Natural killer cell (primary cell): ENCODE measurements at regions not wholly inside any gene's neighbourhood (a gene's known extent, or its start where the extent isn't known, plus 50 kb on each side); places are given as distances from the start of the nearest gene placed in this dataset.

Experiments used
- ATAC-seq, 3 donors: fragments of 150-1000 bp in 2 of 3; fragments of 200-7000 bp in 1 of 3; cut with Tn5 transposase; 1 replicate in 1 of 3; 2 replicates in 2 of 3; pipeline ENCODE4 v1.10.0; 2021; ENCODE audit warnings: mild to moderate bottlenecking in 2 of 3, moderate library complexity in 2 of 3
- DNase-seq, 2 donors: peaks; one replicate each; pipeline versions ENCODE4 v3.0.0 to v3.0.0-alpha.2; 2013 to 2021; ENCODE audit warnings: mixed read lengths in 1 of 2
- H3K27ac ChIP-seq: one replicate; pipeline ENCODE4 v1.5.1; 2013; ENCODE audit warnings: mild to moderate bottlenecking, low read length
- H3K27me3 ChIP-seq: one replicate; pipeline ENCODE4 v1.6.1; 2013; ENCODE audit warnings: low read length; ENCODE audit not compliant: control insufficient read depth, insufficient read depth
- H3K36me3 ChIP-seq: one replicate; pipeline ENCODE4 v1.6.1; 2013; ENCODE audit warnings: low read length; ENCODE audit not compliant: control insufficient read depth, insufficient read depth
- H3K4me1 ChIP-seq: one replicate; pipeline ENCODE4 v1.6.1; 2013; ENCODE audit warnings: low read length; ENCODE audit not compliant: control insufficient read depth, insufficient read depth
- H3K4me3 ChIP-seq: one replicate; pipeline ENCODE4 v1.5.1; 2013; ENCODE audit warnings: low read length
- H3K9me3 ChIP-seq: one replicate; pipeline ENCODE4 v1.6.1; 2013; ENCODE audit warnings: low read length; ENCODE audit not compliant: control insufficient read depth, insufficient read depth
- H3K27ac Mint-ChIP-seq, 2 donors: one replicate each; pipeline ENCODE4 v1.8.0; 2022; ENCODE audit warnings: mild to moderate bottlenecking in 2 of 2, mixed read lengths in 2 of 2, moderate library complexity in 1 of 2
- H3K27me3 Mint-ChIP-seq, 2 donors: one replicate each; pipeline ENCODE4 v1.8.0; 2022; ENCODE audit warnings: low read depth in 2 of 2, mixed read lengths in 2 of 2
- H3K36me3 Mint-ChIP-seq: one replicate; pipeline ENCODE4 v1.8.0; 2022; ENCODE audit warnings: mixed read lengths
- H3K4me1 Mint-ChIP-seq, 2 donors: one replicate each; pipeline ENCODE4 v1.8.0; 2022; ENCODE audit warnings: mixed read lengths in 2 of 2
- H3K4me3 Mint-ChIP-seq: one replicate; pipeline ENCODE4 v1.8.0; 2022; ENCODE audit warnings: mild to moderate bottlenecking, moderate library complexity, mixed read lengths
- H3K9me3 Mint-ChIP-seq, 2 donors: one replicate each; pipeline ENCODE4 v1.8.0; 2022; ENCODE audit warnings: mixed read lengths in 2 of 2
- CTCF ChIP-seq: fragments of 200-600 bp; IDR thresholded peaks from one replicate; pipeline ENCODE4 v1.8.0; 2022; ENCODE audit warnings: antibody characterized with exemption
- WGBS: methylation state at CpG from one replicate; pipeline ENCODE4 v1.1.7; 2013; ENCODE audit warnings: missing lambda C conversion rate; ENCODE audit not compliant: insufficient coverage; 5-methylcytosine and 5-hydroxymethylcytosine counted together
- intact Hi-C: fragments of 100-400 bp; cut with micrococcal nuclease; formaldehyde crosslinking; loops from one replicate; pipeline ENCODE4 v1.14.2; 2022

- no peak for DNase-seq
- H3K4me3 Mint-ChIP-seq, result no peak overlapping the region
- peaks cover 0 to 3% of the 10 kb centered on the region in 2 donors for H3K27me3 Mint-ChIP-seq
- TF ChIP-seq CTCF, result no peak
- Histone ChIP-seq H3K4me3 (no peak overlapping the region), H3K27ac (no peak overlapping the region), H3K27me3 (no peaks in the 10 kb centered on the region), H3K9me3 (no peaks in the 10 kb centered on the region), H3K4me1 (no peaks in the 10 kb centered on the region), H3K36me3 (no peaks in the 10 kb centered on the region)
- ATAC-seq, result no peak
- H3K4me1 Mint-ChIP-seq, result peaks cover 0 to 3% of the 10 kb centered on the region in 2 donors
- H3K9me3 Mint-ChIP-seq, result no peaks in the 10 kb centered on the region
- WGBS, result 80% methylated on average over 3 of the region's 3 CpGs
- intact Hi-C loops, result no loop called here
- H3K36me3 Mint-ChIP-seq, result no peaks in the 10 kb centered on the region
- H3K27ac Mint-ChIP-seq, result no peak overlapping the region
Measured at GRCh38 chr9:105054491-105054890, 126.5 kb upstream of the ABCA1 start.

GRCh38 chr9:105055917-105056316, 128.0 kb upstream of the ABCA1 start:
- no peaks in the 10 kb centered on the region for H3K4me1 ChIP-seq
- H3K4me1 Mint-ChIP-seq, result peaks cover 0 to 3% of the 10 kb centered on the region in 2 donors
- no peak overlapping the region for H3K27ac Mint-ChIP-seq
- H3K9me3 ChIP-seq, result no peaks in the 10 kb centered on the region
- TF ChIP-seq CTCF, result no peak
- H3K27me3 ChIP-seq, result no peaks in the 10 kb centered on the region
- H3K4me3 ChIP-seq, result no peak overlapping the region
- intact Hi-C loops, result no loop called here
- no peak overlapping the region for H3K27ac ChIP-seq
- ATAC-seq (no peak), DNase-seq (no peak)
- H3K36me3 ChIP-seq, result no peaks in the 10 kb centered on the region
- H3K4me3 Mint-ChIP-seq, result no peak overlapping the region
- H3K36me3 Mint-ChIP-seq, result no peaks in the 10 kb centered on the region
- peaks cover 0 to 3% of the 10 kb centered on the region in 2 donors for H3K27me3 Mint-ChIP-seq
- no peaks in the 10 kb centered on the region for H3K9me3 Mint-ChIP-seq
- WGBS, result 92% methylated on average over 1 of the region's 3 CpGs

GRCh38 chr9:105057551-105057950, 129.6 kb upstream of the ABCA1 start:
- H3K27ac Mint-ChIP-seq, result no peak overlapping the region
- TF ChIP-seq CTCF, result no peak
- H3K27me3 Mint-ChIP-seq, result peaks cover 0 to 3% of the 10 kb centered on the region in 2 donors
- ATAC-seq (no peak), DNase-seq (no peak)
- Histone ChIP-seq H3K27ac (no peak overlapping the region), H3K4me3 (no peak overlapping the region), H3K27me3 (no peaks in the 10 kb centered on the region), H3K9me3 (no peaks in the 10 kb centered on the region), H3K36me3 (no peaks in the 10 kb centered on the region), H3K4me1 (no peaks in the 10 kb centered on the region)
- H3K4me3 Mint-ChIP-seq, result no peak overlapping the region
- peaks cover 0 to 3% of the 10 kb centered on the region in 2 donors for H3K4me1 Mint-ChIP-seq
- H3K9me3 Mint-ChIP-seq, result no peaks in the 10 kb centered on the region
- no peaks in the 10 kb centered on the region for H3K36me3 Mint-ChIP-seq
- intact Hi-C loops, result no loop called here
- 82% methylated on average over 4 of the region's 4 CpGs for WGBS

DNA sequence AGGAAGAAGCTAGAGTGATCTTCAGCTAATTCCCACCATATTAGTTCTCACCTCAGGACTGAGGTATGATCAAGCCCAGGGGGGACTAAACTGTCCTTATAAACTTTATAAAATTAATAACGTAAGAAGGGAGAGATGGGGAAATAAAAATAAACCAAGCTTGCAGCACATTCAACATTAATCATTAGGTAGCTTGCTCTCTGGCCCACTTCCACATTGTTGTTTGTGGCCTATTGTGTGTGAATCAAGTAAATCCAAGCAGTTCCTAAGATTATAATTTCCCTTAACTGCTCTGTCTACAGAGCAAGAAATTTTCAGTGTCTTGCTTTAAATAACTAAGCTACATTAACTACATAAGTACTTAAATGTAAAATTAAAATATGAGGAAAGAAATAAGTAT, 131.3 kb upstream of the ABCA1 start:
- no peak for ATAC-seq
- Mint-ChIP-seq H3K36me3 (no peaks in the 10 kb centered on the region), H3K9me3 (no peaks in the 10 kb centered on the region), H3K27me3 (peaks cover 0 to 5% of the 10 kb centered on the region in 2 donors), H3K27ac (no peak overlapping the region), H3K4me1 (peaks cover 0 to 5% of the 10 kb centered on the region in 2 donors), H3K4me3 (no peak overlapping the region)
- H3K9me3 ChIP-seq, result no peaks in the 10 kb centered on the region
- no peak overlapping the region for H3K4me3 ChIP-seq
- WGBS, result no CpG with 5 or more reads among the region's 1 CpG
- intact Hi-C loops, result no loop called here
- no peaks in the 10 kb centered on the region for H3K36me3 ChIP-seq
- no peak for DNase-seq
- no peak for TF ChIP-seq CTCF
- H3K27me3 ChIP-seq, result no peaks in the 10 kb centered on the region
- no peak overlapping the region for H3K27ac ChIP-seq
- H3K4me1 ChIP-seq, result peaks cover 6% of the 10 kb centered on the region
